Ishikawa (cell line): ENCODE measurements at regions not wholly inside any gene's neighbourhood (a gene's known extent, or its start where the extent isn't known, plus 50 kb on each side); places are given as distances from the start of the nearest gene placed in this dataset.

Experiments
- CEBPB ChIP-seq: IDR thresholded peaks from 2 replicates; pipeline ENCODE4 v1.6.1; 2012
- EP300 ChIP-seq: IDR thresholded peaks from 2 replicates; pipeline ENCODE4 v1.6.1; 2012; ENCODE audit warnings: borderline replicate concordance
- MAX ChIP-seq: IDR thresholded peaks from 2 replicates; pipeline ENCODE4 v1.6.1; 2012
- TAF1 ChIP-seq: IDR thresholded peaks from 2 replicates; pipeline ENCODE4 v1.6.1; 2012; ENCODE audit warnings: low read depth, mild to moderate bottlenecking
- TEAD4 ChIP-seq: IDR thresholded peaks from 2 replicates; pipeline ENCODE4 v1.6.1; 2012
- YY1 ChIP-seq: IDR thresholded peaks from 2 replicates; pipeline ENCODE4 v1.6.1; 2012; ENCODE audit warnings: low read depth

- TF ChIP-seq MAX (no peak), EP300 (no peak), TEAD4 (no peak), YY1 (no peak), CEBPB (no peak), TAF1 (no peak)
These were observed 403.2 kb upstream of the MGMT start for GRCh38 chr10:129063877-129064276.
